GM19438 (cell line): ENCODE measurements at regions not wholly inside any gene's neighbourhood (a gene's known extent, or its start where the extent isn't known, plus 50 kb on each side); places are given as distances from the start of the nearest gene placed in this dataset.
"Not testable (repeated sequence)": the region's sequence is repeated elsewhere in the genome, so short reads cannot be mapped to it uniquely, and the experiment has no call there.

ENCODE experiments used
- ATAC-seq: cut with Tn5 transposase; IDR thresholded peaks from one replicate; pipeline ENCODE4 v1.9.1; 2021; ENCODE audit warnings: low read depth; ENCODE audit not compliant: unreplicated experiment

GRCh38 chr1:232423591-232423990 lies 206.3 kb downstream of the SIPA1L2 start:
- no peak for ATAC-seq

DNA sequence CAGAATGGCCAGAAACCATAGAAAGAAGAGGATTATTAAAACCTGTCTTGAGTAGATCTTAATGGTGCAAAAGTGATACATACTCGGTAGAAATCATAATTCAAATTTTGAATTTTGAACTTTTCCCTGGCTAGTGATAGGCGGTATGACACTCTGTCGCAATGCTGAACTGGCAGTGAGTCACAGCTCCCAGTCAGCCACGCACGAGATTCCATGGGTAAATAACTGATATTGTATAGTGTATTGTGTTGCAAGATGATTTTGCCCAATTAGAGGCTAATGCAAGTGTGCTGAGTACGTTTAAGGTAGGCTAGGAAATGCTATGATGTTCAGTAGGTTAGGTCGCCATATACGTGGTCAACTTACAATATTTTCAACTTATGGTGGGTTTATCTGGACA lies 207.0 kb downstream of the SIPA1L2 start:
- ATAC-seq = no peak

DNA sequence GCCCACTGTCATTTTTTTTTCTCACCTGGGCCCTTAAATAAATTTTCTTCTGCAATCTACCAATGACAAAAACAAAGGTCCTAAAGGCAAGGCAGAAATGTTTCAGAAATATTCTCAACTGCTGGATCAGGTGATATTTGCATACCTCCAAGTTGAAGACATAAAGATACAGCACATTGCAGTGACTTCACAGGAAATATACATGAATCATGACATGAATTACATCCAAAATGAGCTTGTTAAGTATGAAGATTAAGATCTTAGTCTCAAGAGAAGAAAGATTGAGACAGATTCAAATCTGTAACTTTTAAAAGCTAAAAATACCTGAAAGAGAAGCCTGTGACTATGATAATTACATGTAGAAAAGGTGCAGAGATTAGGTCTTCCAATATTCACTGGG lies 207.8 kb downstream of the SIPA1L2 start:
- no peak for ATAC-seq

- ATAC-seq = no peak
These were observed 208.7 kb downstream of the SIPA1L2 start for GRCh38 chr1:232421143-232421796.

GRCh38 chr1:232417636-232418248 lies 212.2 kb downstream of the SIPA1L2 start:
- ATAC-seq = no peak

DNA sequence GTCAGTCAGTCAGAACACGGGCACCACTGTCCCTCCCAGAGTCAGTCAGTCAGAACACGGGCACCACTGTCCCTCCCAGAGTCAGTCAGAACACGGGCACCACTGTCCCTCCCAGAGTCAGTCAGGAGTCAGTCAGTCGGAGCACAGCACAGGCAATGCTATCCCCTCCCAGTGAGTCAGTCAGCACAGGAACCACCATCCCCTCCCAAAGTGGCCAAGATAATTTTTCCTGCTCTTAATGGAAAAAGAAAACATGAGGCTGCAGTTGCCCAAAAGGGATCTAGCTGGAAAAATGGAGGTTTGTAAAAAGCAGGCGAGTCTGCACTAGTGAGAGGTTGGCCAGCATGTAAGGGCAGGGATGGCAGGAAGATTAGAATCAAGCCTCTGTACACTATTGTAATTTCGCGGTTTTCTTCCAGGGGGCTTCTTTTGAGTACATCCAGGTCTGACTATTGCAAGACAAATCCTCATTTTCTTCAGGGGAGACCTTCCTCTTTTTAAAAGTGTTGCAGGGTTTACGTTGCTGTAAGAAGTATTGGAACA lies 213.8 kb downstream of the SIPA1L2 start:
- ATAC-seq = no peak

- ATAC-seq = not testable (repeated sequence)
These were observed 214.5 kb downstream of the SIPA1L2 start for GRCh38 chr1:232415481-232415880.

DNA sequence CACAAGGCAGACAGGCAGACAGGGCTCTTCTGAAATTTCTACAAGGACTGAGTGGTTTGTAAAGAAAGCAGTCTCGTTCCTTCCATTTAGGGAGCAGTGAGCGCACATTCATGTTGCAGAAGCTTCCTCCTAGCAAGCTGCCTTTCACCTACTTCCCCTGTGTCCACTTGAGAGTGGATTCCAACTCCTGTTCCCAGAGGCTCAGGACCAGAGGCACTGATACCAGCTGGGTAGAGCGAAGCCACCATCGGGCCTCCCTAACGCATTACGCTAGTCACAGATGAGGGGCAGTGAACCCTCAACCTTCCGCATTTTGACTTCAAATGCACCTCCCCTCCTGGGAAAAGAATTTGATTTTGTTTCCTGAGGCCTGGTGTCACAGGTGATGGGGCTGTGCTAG lies 215.8 kb downstream of the SIPA1L2 start:
- ATAC-seq = no peak

DNA sequence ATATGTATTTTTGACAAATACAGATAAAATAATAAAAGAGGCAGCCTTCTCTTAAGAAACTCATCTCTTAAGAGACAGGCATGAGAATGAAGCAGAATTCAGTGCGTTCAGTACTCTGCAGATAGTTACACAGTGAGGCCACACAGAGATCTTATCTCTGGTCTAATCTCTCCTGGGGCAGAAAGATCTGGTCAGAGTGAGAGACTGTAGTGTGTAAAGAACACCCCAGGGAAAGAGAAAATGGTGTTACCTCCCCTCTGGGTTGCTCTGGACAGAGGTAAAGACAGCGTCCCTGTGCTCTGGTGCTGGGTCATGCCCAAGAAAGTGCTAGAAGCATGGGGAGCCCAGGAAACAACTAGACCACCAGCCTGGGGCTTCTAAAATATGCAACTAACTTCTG lies 216.3 kb downstream of the SIPA1L2 start:
- ATAC-seq = no peak

DNA sequence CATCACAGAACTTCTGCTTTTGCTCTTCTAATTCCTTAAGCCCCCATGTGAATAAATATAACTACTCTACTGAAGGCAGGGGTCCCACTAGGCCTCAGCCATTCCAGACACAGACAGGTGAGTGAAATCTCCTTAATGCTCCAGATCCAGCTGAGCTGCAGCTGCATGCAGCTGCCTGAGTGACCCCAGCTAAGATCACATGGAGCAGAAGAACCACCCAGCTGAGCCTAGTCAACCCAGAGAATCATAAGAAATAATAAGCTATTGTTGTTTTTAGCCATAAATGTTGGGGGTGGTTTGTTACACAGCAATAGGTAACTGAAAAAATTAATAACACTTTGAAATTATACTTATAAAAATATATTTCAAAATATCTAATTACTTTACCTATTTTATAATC lies 220.3 kb downstream of the SIPA1L2 start:
- ATAC-seq = no peak

DNA sequence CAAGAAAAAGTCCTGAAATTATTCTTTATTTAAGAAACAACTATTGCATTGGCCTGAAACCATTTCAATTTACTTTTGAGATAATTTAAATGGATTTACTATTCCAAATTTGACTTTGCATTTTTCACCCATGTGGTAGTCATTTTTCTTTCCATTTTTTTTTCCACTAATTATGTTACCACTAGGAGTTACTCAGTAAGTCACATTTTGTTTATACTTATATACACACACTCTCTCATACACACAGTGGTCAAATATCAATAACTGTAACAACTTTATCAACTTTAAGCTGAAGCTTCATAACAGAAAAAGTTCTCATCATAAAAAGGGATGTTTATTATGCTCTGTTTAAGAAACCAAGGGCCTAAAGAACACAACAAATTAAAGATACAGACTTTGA lies 222.8 kb downstream of the SIPA1L2 start:
- ATAC-seq = no peak

DNA sequence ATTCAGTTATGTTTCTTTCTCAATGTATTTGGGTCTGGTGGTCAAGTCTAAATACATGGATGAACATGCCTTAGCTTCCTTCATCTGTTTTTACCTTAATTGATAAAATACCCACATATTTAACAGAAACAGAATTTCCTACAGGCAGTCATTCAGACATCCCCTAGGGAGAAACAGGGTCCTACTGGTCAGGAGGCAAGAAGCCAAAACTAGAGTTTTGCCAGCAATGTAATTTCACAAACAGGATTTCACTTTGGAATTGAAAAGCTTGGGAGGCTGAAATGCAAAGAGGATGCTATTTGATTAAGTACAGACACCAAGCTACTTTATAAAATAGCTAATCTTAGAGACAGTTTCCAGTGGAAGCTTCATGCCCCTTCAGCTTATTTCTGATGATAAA lies 224.2 kb downstream of the SIPA1L2 start:
- ATAC-seq = no peak

DNA sequence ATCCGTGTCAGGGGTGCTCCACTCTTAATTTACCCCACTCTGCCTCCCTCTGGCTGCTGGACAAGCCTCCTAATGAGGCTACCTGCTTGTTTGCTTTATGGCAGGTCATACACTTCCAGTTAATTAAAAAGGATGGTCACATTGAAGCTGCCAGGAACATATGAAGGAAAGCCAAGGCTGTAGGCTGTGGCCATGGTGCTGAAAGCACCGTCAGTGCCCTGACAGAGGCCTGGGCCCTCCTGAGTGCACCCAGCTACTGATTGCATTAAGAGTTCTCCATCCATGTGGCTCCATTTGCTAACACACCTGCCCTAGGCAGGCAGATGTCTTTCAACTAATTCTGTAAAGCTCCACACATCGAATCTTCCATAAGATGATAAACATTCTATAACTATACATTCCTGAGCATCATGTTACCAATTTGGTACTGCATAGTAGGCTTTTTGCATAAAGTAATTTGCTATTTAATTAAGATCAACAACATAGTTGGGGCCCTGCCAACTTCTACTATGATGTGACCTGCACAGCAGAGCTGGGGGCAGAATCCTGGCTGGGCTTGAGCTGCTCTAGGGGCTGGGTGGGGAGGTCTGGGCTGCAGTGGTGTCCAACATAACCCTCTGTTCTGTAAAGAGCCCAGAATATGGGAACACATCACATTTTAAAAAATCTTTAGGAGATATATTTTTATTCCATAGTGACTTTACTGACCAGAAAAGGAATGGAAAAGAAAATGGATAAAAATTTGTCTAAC lies 224.8 kb downstream of the SIPA1L2 start:
- no peak for ATAC-seq

DNA sequence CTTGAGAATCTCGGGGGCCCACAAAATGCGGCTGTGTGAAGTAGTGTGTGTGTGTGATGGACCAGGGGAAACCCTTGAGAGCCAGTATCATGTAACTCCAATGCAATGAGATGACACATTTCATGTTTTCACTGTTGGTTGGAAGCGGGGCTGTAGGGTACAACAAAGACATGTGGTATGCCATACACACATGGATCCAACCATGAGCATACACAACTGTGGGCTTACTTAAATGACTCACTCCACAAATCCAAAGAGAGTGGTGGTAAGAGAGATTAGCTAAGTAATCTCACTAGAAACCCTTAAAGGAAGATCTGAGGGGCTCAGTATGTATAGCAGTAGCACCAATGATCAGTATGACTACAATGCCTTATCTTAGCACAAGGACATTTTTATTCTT lies 225.7 kb downstream of the SIPA1L2 start:
- ATAC-seq = no peak

- no peak for ATAC-seq
These were observed 226.8 kb downstream of the SIPA1L2 start for GRCh38 chr1:232403017-232403714.

GRCh38 chr1:232398823-232399222 lies 231.1 kb downstream of the SIPA1L2 start:
- no peak for ATAC-seq

DNA sequence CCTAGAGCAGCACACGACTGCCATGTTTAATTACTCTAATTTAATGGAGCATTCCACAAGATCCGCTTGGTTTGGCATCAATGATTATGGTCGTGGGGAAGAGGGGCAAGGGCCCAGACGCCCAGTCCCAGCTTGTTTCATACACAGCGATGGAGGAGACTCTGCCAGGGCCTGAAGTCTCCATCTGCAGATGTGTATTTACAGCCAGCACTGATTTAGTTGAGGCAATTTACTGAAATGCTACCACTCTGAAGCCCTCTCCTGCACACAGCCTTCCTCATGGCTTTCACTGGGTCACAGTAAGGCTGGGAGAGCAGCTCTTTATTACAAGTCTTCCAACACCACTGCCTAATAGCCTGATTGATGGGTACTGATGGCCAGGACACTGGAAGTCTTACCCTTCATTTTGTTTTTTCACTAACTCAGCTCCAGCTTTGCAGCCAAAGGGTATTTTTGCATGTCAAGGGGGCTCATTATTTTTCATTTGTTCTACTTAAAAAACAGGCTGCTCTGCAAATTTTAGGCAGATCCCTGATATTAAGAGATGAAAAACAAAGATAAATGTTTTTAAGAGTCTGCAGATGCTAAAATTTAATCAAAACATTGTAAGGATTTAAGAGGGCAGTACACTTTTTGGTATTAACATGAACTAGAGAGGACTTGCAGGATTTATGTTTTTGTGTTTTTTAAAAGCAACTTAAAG lies 236.3 kb downstream of the SIPA1L2 start:
- no peak for ATAC-seq

DNA sequence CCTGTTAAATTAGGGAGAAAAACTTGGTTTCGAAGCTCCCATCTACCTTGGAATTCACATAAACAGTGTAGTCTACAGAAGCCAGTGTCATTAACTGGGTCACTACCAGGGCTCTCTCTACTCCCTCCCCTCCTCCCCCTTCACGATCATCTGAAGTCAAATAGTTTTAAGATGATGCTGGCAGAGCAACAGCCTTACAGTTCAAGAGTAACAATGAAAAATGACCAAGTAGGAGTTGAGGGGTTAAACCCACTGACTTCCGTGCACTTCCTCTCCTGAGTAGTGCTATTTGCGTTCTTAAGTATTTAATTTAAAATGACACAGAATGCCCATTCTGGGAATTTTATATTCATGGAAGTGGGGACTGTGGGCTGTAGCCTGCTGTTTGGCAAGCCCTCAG lies 236.9 kb downstream of the SIPA1L2 start:
- no peak for ATAC-seq

- ATAC-seq = no peak
These were observed 239.3 kb downstream of the SIPA1L2 start for GRCh38 chr1:232390590-232390989.

GRCh38 chr1:232389744-232390143 lies 240.2 kb downstream of the SIPA1L2 start:
- ATAC-seq = no peak
